WTC11 (cell line): ENCODE measurements at regions not wholly inside any gene's neighbourhood (a gene's known extent, or its start where the extent isn't known, plus 50 kb on each side); places are given as distances from the start of the nearest gene placed in this dataset.

Source experiments
- ATAC-seq: fragments of 200-7000 bp; cut with Tn5 transposase; 2 replicates; pipeline ENCODE4 v1.10.0; 2021; ENCODE audit warnings: mild to moderate bottlenecking, moderate library complexity
- CTCF ChIA-PET: fragments of 300-600 bp; sonication (Branson Sonifier 250); formaldehyde crosslinking; loops from one replicate; lab custom pipeline; 2021; ENCODE audit warnings: antibody characterized with exemption; lab: Charles Lee
- POLR2A ChIA-PET: fragments of 350-600 bp; sonication (Branson Sonifier 250); formaldehyde crosslinking; loops from one replicate; lab custom pipeline; 2021; ENCODE audit warnings: antibody characterized with exemption; lab: Charles Lee
- DNase-seq: peaks from one replicate; pipeline ENCODE4 v3.0.0; 2021; ENCODE audit warnings: low spot score
- H3K27ac Mint-ChIP-seq: 2 replicates; pipeline ENCODE4 v1.8.0; 2021; ENCODE audit warnings: mixed read lengths
- H3K27me3 Mint-ChIP-seq: 2 replicates; pipeline ENCODE4 v1.8.0; 2021; ENCODE audit warnings: low read depth, mild to moderate bottlenecking, moderate library complexity, mixed read lengths
- H3K36me3 Mint-ChIP-seq: 2 replicates; pipeline ENCODE4 v1.8.0; 2021; ENCODE audit warnings: mixed read lengths
- H3K4me1 Mint-ChIP-seq: 2 replicates; pipeline ENCODE4 v1.8.0; 2022; ENCODE audit warnings: mixed read lengths
- H3K4me3 Mint-ChIP-seq: 2 replicates; pipeline ENCODE4 v1.8.0; 2021; ENCODE audit warnings: mild to moderate bottlenecking, moderate library complexity, mixed read lengths
- H3K9me3 Mint-ChIP-seq: 2 replicates; pipeline ENCODE4 v1.8.0; 2021; ENCODE audit warnings: mixed read lengths
- ATF1 ChIP-seq: sonication (generic); formaldehyde crosslinking; IDR thresholded peaks from 2 replicates; pipeline ENCODE4 v1.8.1; 2023; ENCODE audit warnings: mild to moderate bottlenecking, moderate library complexity, missing genetic modification reagents
- CREM ChIP-seq: sonication (generic); formaldehyde crosslinking; IDR thresholded peaks from 2 replicates; pipeline ENCODE4 v1.8.1; 2022; ENCODE audit warnings: mild to moderate bottlenecking, missing genetic modification reagents, moderate library complexity
- ETV6 ChIP-seq: sonication (generic); formaldehyde crosslinking; IDR thresholded peaks from 2 replicates; pipeline ENCODE4 v1.8.1; 2022; ENCODE audit warnings: mild to moderate bottlenecking, missing genetic modification reagents
- FOXP1 ChIP-seq: sonication (generic); formaldehyde crosslinking; IDR thresholded peaks from 2 replicates; pipeline ENCODE4 v1.8.0; 2022; ENCODE audit warnings: missing genetic modification reagents, mild to moderate bottlenecking, moderate library complexity, borderline replicate concordance
- MYBL2 ChIP-seq: sonication (generic); formaldehyde crosslinking; IDR thresholded peaks from 2 replicates; pipeline ENCODE4 v1.8.1; 2023; ENCODE audit warnings: mild to moderate bottlenecking, moderate library complexity, missing genetic modification reagents
- NFE2L1 ChIP-seq: sonication (generic); formaldehyde crosslinking; IDR thresholded peaks from 2 replicates; pipeline ENCODE4 v1.8.1; 2023; ENCODE audit warnings: missing genetic modification reagents
- RORB ChIP-seq: fragments of 250-450 bp; sonication (Bioruptor Pico); IDR thresholded peaks from 2 replicates; pipeline ENCODE4 v1.9.0; 2021; ENCODE audit warnings: mild to moderate bottlenecking
- SOX15 ChIP-seq: fragments of 250-450 bp; sonication (Bioruptor Pico); IDR thresholded peaks from 2 replicates; pipeline ENCODE4 v1.9.0; 2021; ENCODE audit warnings: mild to moderate bottlenecking
- TCF7 ChIP-seq: sonication (generic); formaldehyde crosslinking; IDR thresholded peaks from 2 replicates; pipeline ENCODE4 v1.8.0; 2022; ENCODE audit warnings: mild to moderate bottlenecking, low read depth, missing genetic modification reagents, moderate library complexity
- TEAD1 ChIP-seq: sonication (generic); formaldehyde crosslinking; IDR thresholded peaks from 2 replicates; pipeline ENCODE4 v1.8.0; 2022; ENCODE audit warnings: mild to moderate bottlenecking, missing genetic modification reagents
- TEAD4 ChIP-seq: sonication (generic); formaldehyde crosslinking; IDR thresholded peaks from 2 replicates; pipeline ENCODE4 v1.8.0; 2022; ENCODE audit warnings: mild to moderate bottlenecking, missing genetic modification reagents
- ZNF219 ChIP-seq: sonication (generic); formaldehyde crosslinking; IDR thresholded peaks from 2 replicates; pipeline ENCODE4 v1.8.0; 2023; ENCODE audit warnings: missing genetic modification reagents, mild to moderate bottlenecking, borderline replicate concordance
- ZNF263 ChIP-seq: sonication (generic); formaldehyde crosslinking; IDR thresholded peaks from 2 replicates; pipeline ENCODE4 v1.8.1; 2022; ENCODE audit warnings: low read depth, mild to moderate bottlenecking, moderate library complexity, missing genetic modification reagents
- ZNF416 ChIP-seq: fragments of 250-450 bp; sonication (Bioruptor Pico); IDR thresholded peaks from 2 replicates; pipeline ENCODE4 v1.9.0; 2021; ENCODE audit warnings: mild to moderate bottlenecking, inconsistent platforms
- ZNF423 ChIP-seq: fragments of 250-450 bp; sonication (Bioruptor Pico); IDR thresholded peaks from 2 replicates; pipeline ENCODE4 v2.1.2; 2022; ENCODE audit warnings: mild to moderate bottlenecking, moderate library complexity
- TF ChIP-seq, protein P1 (sequence below): sonication (generic); formaldehyde crosslinking; IDR thresholded peaks from 2 replicates; pipeline ENCODE4 v1.8.0; 2022; ENCODE audit warnings: mild to moderate bottlenecking, missing genetic modification reagents
- TF ChIP-seq, protein P2 (sequence below): sonication (generic); formaldehyde crosslinking; IDR thresholded peaks from 2 replicates; pipeline ENCODE4 v1.8.1; 2023; ENCODE audit warnings: mild to moderate bottlenecking, missing genetic modification reagents, borderline replicate concordance
- TF ChIP-seq, protein P3 (sequence below): sonication (generic); formaldehyde crosslinking; IDR thresholded peaks from 2 replicates; pipeline ENCODE4 v1.8.1; 2022; ENCODE audit warnings: low read depth, missing genetic modification reagents, borderline replicate concordance
- TF ChIP-seq, protein P4 (sequence below): sonication (generic); formaldehyde crosslinking; IDR thresholded peaks from 2 replicates; pipeline ENCODE4 v1.8.0; 2022; ENCODE audit warnings: mild to moderate bottlenecking, missing genetic modification reagents
- TF ChIP-seq, protein P5 (sequence below): sonication (generic); formaldehyde crosslinking; IDR thresholded peaks from 2 replicates; pipeline ENCODE4 v1.8.1; 2023; ENCODE audit warnings: mild to moderate bottlenecking, missing genetic modification reagents, moderate library complexity
- TF ChIP-seq, protein P6 (sequence below): sonication (generic); formaldehyde crosslinking; IDR thresholded peaks from 2 replicates; pipeline ENCODE4 v1.8.1; 2022; ENCODE audit warnings: mild to moderate bottlenecking, missing genetic modification reagents, moderate library complexity, borderline replicate concordance
- TF ChIP-seq, protein P7 (sequence below): sonication (generic); formaldehyde crosslinking; IDR thresholded peaks from 2 replicates; pipeline ENCODE4 v1.8.1; 2023; ENCODE audit warnings: mild to moderate bottlenecking, missing genetic modification reagents, moderate library complexity
- TF ChIP-seq, protein P8 (sequence below): fragments of 250-450 bp; sonication (Bioruptor Pico); conservative IDR thresholded peaks from 2 replicates; pipeline ENCODE4 v1.9.0; 2021; ENCODE audit warnings: mild to moderate bottlenecking
- TF ChIP-seq, protein P9 (sequence below): sonication (generic); formaldehyde crosslinking; IDR thresholded peaks from 2 replicates; pipeline ENCODE4 v1.8.1; 2022; ENCODE audit warnings: missing genetic modification reagents, borderline replicate concordance

DNA sequence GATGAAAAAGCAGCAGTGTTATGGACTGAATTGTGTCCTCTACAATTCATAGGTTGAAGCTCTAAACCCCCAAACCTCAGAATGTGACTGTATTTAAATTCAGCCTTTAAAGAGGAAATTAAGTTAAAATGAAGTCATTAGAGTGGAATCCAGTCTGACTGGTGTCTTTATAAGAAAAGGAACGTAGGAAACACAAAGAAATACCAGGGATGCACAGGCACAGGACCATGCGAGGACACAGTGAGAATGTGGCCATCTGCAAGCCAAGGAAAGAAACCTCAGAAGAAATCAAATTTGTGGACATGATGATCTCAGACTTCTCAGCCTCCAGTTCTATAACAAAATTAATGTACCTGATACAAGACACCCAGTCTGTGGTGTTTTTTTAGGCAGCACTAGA is 971.2 kb upstream of the CDH9 start:
- TF ChIP-seq TCF7 (no peak), ZNF263 (no peak), MYBL2 (CRISPR knock-in tag) (no peak), SOX15 (CRISPR knock-in tag) (no peak), NFE2L1 (CRISPR knock-in tag) (no peak), TEAD1 (CRISPR knock-in tag) (no peak), ETV6 (no peak), RORB (CRISPR knock-in tag) (no peak), ZNF416 (CRISPR knock-in tag) (no peak), FOXP1 (CRISPR knock-in tag) (no peak)
- TF ChIP-seq, protein P1, sequence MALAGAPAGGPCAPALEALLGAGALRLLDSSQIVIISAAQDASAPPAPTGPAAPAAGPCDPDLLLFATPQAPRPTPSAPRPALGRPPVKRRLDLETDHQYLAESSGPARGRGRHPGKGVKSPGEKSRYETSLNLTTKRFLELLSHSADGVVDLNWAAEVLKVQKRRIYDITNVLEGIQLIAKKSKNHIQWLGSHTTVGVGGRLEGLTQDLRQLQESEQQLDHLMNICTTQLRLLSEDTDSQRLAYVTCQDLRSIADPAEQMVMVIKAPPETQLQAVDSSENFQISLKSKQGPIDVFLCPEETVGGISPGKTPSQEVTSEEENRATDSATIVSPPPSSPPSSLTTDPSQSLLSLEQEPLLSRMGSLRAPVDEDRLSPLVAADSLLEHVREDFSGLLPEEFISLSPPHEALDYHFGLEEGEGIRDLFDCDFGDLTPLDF, result no peak
- TF ChIP-seq, protein P2, sequence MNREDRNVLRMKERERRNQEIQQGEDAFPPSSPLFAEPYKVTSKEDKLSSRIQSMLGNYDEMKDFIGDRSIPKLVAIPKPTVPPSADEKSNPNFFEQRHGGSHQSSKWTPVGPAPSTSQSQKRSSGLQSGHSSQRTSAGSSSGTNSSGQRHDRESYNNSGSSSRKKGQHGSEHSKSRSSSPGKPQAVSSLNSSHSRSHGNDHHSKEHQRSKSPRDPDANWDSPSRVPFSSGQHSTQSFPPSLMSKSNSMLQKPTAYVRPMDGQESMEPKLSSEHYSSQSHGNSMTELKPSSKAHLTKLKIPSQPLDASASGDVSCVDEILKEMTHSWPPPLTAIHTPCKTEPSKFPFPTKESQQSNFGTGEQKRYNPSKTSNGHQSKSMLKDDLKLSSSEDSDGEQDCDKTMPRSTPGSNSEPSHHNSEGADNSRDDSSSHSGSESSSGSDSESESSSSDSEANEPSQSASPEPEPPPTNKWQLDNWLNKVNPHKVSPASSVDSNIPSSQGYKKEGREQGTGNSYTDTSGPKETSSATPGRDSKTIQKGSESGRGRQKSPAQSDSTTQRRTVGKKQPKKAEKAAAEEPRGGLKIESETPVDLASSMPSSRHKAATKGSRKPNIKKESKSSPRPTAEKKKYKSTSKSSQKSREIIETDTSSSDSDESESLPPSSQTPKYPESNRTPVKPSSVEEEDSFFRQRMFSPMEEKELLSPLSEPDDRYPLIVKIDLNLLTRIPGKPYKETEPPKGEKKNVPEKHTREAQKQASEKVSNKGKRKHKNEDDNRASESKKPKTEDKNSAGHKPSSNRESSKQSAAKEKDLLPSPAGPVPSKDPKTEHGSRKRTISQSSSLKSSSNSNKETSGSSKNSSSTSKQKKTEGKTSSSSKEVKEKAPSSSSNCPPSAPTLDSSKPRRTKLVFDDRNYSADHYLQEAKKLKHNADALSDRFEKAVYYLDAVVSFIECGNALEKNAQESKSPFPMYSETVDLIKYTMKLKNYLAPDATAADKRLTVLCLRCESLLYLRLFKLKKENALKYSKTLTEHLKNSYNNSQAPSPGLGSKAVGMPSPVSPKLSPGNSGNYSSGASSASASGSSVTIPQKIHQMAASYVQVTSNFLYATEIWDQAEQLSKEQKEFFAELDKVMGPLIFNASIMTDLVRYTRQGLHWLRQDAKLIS (CRISPR knock-in tag), result no peak
- TF ChIP-seq, protein P3, sequence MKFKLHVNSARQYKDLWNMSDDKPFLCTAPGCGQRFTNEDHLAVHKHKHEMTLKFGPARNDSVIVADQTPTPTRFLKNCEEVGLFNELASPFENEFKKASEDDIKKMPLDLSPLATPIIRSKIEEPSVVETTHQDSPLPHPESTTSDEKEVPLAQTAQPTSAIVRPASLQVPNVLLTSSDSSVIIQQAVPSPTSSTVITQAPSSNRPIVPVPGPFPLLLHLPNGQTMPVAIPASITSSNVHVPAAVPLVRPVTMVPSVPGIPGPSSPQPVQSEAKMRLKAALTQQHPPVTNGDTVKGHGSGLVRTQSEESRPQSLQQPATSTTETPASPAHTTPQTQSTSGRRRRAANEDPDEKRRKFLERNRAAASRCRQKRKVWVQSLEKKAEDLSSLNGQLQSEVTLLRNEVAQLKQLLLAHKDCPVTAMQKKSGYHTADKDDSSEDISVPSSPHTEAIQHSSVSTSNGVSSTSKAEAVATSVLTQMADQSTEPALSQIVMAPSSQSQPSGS, result no peak
- TF ChIP-seq, protein P4, sequence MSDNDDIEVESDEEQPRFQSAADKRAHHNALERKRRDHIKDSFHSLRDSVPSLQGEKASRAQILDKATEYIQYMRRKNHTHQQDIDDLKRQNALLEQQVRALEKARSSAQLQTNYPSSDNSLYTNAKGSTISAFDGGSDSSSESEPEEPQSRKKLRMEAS, result no peak
- TF ChIP-seq, protein P5, sequence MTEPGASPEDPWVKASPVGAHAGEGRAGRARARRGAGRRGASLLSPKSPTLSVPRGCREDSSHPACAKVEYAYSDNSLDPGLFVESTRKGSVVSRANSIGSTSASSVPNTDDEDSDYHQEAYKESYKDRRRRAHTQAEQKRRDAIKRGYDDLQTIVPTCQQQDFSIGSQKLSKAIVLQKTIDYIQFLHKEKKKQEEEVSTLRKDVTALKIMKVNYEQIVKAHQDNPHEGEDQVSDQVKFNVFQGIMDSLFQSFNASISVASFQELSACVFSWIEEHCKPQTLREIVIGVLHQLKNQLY, result no peak
- TF ChIP-seq, protein P6, sequence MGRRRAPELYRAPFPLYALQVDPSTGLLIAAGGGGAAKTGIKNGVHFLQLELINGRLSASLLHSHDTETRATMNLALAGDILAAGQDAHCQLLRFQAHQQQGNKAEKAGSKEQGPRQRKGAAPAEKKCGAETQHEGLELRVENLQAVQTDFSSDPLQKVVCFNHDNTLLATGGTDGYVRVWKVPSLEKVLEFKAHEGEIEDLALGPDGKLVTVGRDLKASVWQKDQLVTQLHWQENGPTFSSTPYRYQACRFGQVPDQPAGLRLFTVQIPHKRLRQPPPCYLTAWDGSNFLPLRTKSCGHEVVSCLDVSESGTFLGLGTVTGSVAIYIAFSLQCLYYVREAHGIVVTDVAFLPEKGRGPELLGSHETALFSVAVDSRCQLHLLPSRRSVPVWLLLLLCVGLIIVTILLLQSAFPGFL (CRISPR knock-in tag), result no peak
- TF ChIP-seq, all 79 proteins: peak for 0
- Mint-ChIP-seq H3K4me1 (no peaks in the 10 kb centered on the region), H3K27ac (no peak overlapping the region), H3K27me3 (peaks cover 7% of the 10 kb centered on the region; the same call in 1 of the 2 replicates), H3K36me3 (peaks cover 46% of the 10 kb centered on the region), H3K9me3 (peaks cover 79% of the 10 kb centered on the region), H3K4me3 (no peak overlapping the region)
- DNase-seq (no peak), ATAC-seq (no peak)
- ChIA-PET POLR2A (no interaction called here), CTCF (no interaction called here)

DNA sequence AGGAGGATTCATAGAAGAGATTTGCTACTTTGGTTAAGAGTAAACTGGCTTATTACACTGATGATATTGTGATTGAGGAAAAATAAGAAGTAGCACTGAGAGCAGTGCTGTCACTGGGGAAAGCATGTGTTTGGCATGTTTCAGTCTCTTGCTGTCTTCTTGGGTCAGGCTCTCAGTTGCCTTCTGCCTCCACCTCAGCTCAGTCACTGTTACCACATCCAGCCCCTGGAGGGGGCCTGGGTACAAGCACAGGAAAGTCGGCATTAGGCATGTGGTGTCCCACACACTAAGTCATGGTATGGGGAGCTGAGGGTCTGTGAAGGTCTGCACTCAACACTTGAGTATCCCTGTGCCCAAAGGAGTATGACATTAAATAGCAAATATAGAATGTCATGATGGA is 958.3 kb upstream of the CDH9 start:
- Mint-ChIP-seq H3K27ac (no peak overlapping the region), H3K4me1 (no peaks in the 10 kb centered on the region), H3K36me3 (no peaks in the 10 kb centered on the region; the same call in 1 of the 2 replicates), H3K27me3 (no peaks in the 10 kb centered on the region), H3K9me3 (peaks cover 32% of the 10 kb centered on the region), H3K4me3 (no peak overlapping the region)
- DNase-seq (no peak), ATAC-seq (no peak)
- CTCF ChIA-PET, result no interaction called here
- POLR2A ChIA-PET, result no interaction called here
- no peak for TF ChIP-seq TEAD1 (CRISPR knock-in tag)
- TF ChIP-seq ZNF219 (CRISPR knock-in tag), result no peak
- TF ChIP-seq, protein P7, sequence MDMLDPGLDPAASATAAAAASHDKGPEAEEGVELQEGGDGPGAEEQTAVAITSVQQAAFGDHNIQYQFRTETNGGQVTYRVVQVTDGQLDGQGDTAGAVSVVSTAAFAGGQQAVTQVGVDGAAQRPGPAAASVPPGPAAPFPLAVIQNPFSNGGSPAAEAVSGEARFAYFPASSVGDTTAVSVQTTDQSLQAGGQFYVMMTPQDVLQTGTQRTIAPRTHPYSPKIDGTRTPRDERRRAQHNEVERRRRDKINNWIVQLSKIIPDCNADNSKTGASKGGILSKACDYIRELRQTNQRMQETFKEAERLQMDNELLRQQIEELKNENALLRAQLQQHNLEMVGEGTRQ (CRISPR knock-in tag), result no peak
- no peak for TF ChIP-seq ZNF423 (CRISPR knock-in tag)
- no peak for TF ChIP-seq ATF1
- TF ChIP-seq TCF7, result no peak
- TF ChIP-seq TEAD4 (CRISPR knock-in tag), result no peak
- TF ChIP-seq CREM (CRISPR knock-in tag), result no peak
- TF ChIP-seq, protein P8, sequence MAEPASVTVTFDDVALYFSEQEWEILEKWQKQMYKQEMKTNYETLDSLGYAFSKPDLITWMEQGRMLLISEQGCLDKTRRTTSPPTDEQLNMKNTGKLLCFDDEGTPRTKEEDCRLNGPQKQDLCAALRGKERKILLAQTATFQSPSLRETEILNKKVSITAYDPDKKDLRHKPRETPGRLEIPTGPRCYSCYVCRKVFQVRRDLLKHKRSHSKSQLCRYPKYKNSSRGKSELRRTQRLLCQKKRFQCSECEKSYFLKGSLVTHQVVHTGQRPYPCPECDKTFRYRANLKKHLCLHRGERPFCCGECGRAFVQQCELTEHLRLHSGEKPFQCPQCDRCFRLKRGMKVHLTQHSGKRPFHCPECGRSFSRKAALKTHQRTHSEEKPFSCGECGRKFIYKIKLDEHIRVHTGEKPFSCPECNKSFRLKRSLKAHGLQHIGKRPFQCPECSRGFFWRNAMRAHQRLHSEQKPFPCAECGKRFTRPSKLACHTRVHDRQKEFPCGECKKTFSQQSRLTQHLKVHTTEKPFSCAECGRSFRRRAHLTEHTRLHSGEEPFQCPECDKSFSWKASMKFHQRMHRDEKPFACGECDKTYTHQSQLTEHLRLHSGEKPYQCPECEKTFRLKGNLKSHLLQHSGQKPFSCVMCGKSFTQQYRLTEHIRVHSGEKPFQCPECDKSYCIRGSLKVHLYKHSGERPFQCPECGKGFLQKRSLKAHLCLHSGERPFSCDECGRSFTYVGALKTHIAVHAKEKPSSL (CRISPR knock-in tag), result no peak
- TF ChIP-seq, protein P9, sequence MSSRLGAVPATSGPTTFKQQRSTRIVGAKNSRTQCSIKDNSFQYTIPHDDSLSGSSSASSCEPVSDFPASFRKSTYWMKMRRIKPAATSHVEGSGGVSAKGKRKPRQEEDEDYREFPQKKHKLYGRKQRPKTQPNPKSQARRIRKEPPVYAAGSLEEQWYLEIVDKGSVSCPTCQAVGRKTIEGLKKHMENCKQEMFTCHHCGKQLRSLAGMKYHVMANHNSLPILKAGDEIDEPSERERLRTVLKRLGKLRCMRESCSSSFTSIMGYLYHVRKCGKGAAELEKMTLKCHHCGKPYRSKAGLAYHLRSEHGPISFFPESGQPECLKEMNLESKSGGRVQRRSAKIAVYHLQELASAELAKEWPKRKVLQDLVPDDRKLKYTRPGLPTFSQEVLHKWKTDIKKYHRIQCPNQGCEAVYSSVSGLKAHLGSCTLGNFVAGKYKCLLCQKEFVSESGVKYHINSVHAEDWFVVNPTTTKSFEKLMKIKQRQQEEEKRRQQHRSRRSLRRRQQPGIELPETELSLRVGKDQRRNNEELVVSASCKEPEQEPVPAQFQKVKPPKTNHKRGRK, result no peak
